Fibroblast of skin of right biceps (primary cell): ENCODE measurements at regions not wholly inside any gene's neighbourhood (a gene's known extent, or its start where the extent isn't known, plus 50 kb on each side); places are given as distances from the start of the nearest gene placed in this dataset.

Experiments
- DNase-seq: peaks from one replicate; pipeline ENCODE4 v3.0.0-alpha.2; 2013

DNA sequence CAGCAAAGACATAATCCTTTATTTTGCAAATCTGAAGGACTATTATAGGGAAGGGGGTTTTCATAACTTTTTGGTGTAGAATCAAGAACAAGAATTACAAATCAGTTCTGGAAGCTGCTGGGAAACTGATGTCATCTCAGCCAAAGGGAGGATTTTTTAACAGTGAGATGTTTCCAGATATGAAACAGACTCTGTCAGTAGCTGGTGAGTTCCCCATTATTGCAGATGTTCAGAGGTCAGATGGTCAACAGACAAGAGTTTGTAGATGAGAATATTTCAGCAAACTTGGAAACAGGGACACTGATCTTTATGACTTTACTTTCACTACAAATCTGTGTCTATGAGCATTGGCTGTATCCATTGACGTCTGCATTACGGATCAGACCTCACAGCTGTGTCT is 71.9 kb upstream of the LPP start:
- DNase-seq = peak; percentile 68

DNA sequence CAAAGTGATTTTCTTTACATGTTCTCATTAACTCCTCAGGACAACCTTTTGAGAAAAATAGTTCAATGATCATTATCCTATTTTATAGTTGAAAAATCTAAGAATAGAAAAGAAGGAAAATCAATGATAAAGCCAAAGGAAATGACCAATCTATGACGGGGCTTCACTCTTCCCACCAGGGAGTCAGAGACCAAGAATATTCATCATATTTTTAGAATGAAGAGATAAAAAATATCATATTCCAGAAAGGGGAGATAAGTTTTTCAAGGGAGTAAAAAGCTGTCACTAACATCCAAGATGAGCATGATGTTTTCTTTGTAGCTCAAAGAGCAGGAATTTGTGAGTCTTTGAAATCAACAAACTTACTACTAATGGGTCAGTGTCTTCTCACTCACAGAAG is 71.5 kb upstream of the LPP start:
- DNase-seq = peak; percentile 46

DNA sequence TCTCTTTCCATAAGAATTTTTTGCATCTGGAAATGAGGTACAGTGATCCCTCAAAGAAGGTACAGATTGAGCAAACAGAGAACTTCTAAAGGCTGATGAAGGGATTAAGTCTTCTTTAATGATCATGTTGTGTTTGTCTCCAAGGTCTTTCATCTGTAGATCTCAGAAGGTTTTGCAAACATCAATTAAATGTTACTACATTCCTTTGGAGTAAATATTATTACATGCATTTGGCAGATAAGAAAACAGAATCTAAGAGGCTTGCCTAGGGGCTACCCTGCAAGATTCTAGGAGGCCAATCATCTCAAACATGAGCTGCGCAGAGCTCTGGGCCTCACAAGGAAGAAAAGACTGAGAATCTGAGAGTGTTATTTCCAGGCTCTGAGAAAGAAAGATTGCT is 70.9 kb upstream of the LPP start:
- no peak for DNase-seq

DNA sequence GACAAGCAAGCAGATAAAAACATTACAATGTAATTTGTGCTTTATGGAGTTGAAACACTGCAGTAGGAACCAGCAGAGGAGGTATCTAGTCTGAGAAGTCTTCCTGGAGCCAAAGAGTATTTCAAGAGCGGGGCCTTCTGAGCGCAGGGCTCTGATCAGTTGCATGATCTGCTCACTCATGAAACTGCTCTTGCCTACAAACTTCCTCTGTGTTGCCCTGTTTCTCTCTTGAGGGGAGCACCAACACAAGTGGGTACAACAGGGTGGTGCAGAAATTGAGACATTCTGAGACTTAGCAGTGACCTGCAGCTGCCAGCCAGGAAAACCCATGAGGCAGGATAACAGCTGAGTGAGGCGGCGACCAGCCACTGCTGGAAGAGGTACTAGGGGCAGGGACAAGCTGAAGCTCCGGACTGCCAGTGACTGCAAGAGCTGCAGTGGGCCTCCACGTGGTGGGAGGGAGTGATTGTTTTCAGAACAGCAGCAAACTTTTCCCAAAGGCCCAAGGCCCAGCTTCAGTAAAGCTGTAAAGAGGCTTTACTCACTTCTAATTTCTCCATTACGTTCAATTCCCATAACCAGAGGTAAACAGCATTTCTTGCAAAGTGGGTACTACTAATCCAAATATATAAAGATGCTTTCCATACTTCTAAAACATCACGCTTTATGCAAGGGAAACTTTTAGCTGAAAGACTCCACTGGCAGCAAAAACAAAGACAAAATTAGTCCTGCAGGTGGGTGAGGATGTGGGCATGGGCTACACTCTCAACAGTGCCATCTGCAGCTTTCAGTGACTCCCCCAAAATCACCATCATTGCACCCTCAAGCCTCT is 69.0 kb upstream of the LPP start:
- no peak for DNase-seq

DNA sequence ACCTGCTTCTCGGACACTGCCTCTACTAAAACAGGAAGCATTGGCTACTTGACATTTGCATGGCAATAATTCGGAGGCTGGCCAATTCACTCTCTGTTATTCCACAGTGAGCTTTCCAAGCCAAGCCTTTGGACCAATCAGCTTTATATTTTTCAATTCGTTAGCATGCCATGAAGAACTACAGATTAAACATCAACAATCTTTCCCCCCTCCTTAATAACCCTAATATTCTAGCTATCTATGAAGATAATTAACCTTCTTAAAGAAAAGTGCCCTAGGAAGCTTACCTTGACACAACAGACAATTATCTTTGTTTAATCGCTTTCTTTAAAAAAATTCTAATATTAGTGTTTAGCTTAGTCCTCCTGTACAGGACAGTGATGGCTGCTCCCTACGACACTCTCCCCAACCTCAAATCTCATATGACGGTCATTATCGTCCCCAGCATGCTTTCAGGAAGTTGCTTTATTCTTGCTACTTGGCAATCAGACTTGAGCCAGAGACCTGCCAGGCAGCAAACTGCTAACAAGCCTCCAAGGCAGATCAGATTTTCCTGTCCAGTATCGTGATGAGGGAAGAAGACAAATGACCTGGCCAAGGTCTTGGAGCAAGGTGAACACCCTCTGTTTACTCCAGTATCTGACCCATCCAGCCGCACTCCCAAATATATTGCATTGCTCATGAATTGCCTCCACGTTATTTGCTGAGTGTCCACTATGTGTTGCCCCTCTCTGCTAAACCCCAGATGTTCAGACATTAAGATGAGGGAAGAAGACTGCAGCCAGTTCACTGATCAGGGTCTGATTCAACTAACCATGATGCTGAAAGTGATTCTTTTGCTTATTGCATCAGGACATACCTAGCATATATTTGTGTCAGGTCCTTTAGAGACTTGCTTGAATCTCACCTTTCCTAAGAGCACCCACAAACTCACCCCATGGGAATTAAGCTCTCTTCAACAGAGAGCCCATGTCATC is 68.1 kb upstream of the LPP start:
- DNase-seq = no peak

DNA sequence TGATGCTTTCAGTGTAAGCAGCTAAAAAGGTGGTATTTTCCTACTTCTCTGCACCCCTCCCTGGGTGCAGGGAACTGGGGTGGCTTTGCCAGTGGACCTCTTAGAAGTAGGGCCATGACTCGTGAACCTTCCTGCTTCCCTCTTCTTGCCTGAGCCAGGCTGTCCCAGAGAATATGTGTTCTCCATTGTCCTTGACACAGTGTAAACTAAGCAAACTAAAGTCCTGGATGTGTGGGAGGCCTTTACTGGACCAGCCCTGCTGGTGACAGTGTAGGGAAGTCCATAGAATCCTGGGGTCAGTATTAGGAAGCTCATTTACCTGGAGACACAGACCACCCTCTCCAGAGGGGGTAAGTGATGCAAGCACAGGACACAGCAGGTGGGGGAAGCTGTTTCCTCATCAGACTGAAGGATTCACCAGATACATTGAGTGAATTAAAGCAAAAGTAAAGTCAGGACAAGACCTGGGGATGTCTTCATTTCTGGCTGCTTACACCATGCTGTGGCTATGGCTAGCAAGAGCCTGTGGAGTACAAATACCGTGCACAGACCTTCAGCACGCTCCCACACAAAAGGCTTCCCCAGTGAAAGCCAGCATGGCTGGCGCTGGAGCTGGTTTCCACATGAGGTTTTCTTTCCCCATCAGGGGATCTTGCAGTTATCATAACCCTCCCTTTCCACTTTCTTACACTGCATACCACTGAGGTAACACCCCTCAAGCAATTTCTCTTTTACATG is 64.8 kb upstream of the LPP start:
- no peak for DNase-seq

DNA sequence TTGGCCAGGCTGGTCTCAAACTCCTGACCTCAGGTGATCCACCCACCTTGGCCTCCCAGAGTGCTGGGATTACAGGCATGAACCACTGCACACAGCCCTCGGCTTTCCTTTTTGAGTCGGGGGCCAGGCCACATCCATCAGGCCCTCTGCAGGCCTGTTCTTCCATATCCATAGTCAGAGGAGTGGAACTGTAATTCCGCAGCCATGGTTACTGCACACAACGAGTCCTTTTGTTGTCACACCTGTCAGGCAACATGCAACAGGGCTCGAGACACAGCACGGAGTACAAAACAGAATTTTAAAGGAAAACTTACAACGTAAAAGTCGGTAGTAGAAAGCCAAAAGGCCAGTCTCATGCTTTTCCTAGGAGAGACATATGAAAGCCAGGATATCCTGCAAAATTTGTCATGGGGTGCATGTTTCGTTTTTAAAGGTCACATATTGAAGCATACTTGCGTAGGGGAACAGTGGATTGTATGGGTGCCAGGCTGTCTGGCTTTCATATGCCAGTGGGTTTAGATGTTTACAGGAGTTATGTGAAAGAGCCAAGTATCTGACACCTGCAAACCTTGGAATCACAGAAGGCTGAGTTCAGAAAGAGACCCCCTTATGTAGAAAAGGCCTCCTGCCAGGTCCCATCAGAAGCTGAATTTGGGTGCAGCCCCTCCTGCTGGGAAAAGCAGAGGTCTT is 63.2 kb upstream of the LPP start:
- no peak for DNase-seq

DNA sequence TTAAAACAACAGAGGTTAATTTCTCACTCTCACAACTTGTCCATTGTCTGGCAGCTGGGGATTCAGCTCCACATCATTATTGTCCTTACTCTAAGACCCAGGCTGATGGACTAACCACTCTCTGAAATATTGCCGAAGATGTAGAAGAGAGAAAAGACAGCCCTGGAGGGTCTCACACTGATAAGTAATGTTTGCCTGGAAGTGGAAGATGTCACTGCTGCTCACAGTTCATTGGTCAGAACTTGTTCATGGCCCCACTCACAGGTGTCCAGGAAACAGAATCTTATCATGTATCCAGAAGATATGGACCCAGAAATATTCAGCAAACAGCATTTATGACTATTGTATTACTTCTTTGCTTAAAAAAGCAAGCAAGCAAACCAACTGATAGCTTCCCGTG is 62.2 kb upstream of the LPP start:
- no peak for DNase-seq

DNA sequence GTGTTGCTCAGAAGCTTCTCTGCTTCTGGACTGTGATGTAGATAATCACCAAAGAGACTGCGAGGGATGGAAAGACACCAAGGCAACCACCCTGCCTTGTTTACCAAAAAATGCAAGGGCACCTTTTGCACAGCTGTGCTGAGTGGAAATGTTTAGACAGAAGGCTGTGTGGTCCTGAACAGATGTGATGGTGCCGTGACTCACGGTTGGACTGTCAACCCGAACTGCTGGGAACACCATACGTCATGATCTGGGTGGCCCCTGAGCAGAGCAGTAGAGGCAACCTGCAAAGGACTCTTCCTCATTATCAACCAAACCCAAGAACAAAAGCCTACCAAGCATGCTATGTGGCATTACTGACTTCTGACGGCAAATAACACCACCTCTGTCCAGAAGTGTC is 61.3 kb upstream of the LPP start:
- DNase-seq = peak; percentile 23

DNA sequence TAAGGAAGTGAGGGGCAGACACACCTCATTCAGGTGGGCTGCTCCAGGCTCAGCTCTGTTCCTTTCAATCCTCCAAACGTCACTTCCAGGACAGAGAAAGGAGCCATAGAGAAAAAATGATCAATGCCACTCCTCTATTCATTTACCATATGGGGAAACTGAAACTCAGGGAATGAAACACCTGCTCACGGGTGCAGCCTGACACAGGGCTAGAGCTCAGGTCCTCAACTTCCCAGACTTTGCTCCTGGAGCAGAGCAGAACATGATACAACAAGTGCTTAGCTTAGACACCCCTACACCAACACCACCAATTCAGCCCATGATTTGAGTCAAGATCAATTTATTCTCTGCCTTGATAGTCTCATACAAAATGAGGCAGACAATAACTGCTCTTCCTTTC is 58.5 kb upstream of the LPP start:
- no peak for DNase-seq

DNA sequence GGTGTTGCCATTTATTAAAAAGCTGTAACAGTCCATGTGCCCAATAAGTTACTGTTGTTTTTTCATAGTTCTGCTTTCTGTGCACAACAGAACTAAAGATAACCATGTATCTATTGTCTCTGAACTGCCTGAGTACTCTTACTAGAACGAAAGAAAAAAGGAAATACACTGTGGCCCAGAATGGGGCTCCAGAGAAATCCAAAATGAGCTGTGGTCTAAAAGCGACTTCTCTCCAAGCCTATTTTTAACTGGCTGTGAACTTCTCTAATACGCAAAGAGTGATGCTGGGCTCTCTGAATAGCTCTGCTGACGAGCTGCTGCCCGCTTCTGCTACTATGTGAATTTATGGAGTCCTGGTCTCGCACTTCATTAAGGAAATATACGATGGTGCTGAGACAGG is 56.2 kb upstream of the LPP start:
- no peak for DNase-seq

DNA sequence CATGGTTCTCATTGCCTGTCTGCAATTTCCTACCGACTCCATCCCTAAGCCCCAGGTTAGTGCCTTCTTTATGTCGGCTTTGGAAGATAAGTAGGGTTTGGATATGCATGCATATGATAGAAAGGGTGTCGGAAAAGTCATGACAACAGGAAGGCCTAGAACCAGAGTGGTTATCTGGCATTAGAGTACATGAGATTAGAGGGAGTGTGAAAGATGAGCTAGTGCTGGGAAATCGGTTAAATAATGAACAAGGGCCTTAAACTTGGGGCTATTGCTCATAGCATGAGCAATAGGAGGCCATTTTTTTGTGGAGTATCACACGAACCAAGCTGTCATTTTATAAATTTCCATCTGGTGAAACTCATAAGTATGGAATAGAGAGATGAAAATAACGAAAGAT is 54.0 kb upstream of the LPP start:
- no peak for DNase-seq

DNA sequence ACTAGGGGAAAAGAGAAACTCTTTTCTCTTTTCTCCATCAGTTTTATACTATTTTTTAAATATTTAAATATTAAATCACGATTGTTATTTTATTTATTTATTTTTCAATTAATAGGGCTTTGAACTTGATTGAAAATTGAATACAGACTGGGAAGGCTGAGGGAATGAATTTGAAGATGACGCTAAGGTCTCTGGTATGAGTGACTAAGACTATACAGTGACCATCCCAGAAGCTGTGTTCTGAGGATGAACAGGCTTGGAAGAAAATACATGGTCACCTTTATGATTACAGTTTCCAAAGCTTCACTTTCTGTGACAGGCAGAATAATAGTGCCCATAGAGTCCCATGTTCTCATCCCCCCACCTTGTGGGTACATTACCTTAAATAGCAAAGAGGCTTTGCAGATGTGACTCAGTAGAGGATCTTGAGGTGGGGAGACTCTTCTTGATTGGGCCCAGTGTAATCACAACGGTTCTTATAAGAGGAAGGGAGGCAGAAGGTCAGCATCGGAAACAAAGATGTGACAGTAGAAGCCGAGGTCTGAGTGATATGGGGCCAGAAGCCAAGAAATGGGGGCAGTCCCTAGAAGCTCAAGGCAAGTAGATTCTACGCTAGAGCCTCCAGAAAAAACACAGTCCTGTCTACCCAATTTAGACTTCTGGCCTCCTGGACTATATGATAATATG is 51.0 kb upstream of the LPP start:
- DNase-seq = no peak

DNA sequence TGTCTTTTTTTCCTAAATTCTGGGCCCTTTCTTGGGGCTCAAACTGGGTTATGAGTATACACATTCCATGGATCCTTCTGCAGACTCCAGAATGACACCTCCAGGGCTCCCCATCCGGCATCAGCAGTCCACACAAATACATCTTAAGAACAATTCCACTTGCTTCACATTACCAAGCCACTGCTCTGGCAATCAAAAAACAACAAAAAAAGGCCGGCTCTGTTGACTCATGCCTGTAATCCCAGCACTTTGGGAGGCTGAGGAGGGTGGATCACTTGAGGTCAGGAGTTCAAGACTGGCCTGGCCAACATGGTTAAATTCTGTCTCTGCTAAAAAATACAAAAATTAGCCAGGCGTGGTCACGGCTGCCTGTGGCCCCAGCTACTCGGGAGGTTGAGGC is 49.9 kb upstream of the LPP start:
- no peak for DNase-seq
